HepG2 (cell line): ENCODE measurements at regions not wholly inside any gene's neighbourhood (a gene's known extent, or its start where the extent isn't known, plus 50 kb on each side); places are given as distances from the start of the nearest gene placed in this dataset.
A peak's percentile ranks its signal among the peaks of the same experiment; 100 is the strongest.

Experiments
- ATAC-seq: fragments of 200-7000 bp; cut with Tn5 transposase; 3 replicates; pipeline ENCODE4 v1.9.1; 2020; ENCODE audit warnings: mild to moderate bottlenecking, moderate library complexity
- BruUV-seq: library from RNA; stranded (reverse); fragments of 400-500 nt; replicated peaks from 2 replicates; lab custom pipeline; 2021; lab: Mats Ljungman, UMichigan
- CTCF ChIA-PET: fragments of 300-600 bp; formaldehyde crosslinking; extraction: SDS; loops from one replicate; lab custom pipeline; 2021; ENCODE audit warnings: low total read pairs, inconsistent platforms, low intra/inter-chr PET ratio; lab: Yijun Ruan, JAX
- POLR2A ChIA-PET: fragments of 350-600 bp; sonication (Branson Sonifier 250); formaldehyde crosslinking; loops from one replicate; lab custom pipeline; 2020; ENCODE audit warnings: antibody characterized with exemption, inconsistent platforms; lab: Yijun Ruan, JAX
- DNase-seq: peaks from one replicate; pipeline ENCODE4 v3.0.0-alpha.2; 2015; ENCODE audit warnings: low spot score
- FAIRE-seq: peaks from 3 replicates; lab custom pipeline; 2011; peaks lifted over from hg19 to GRCh38; lab: Jason Lieb, UNC
- H2AFZ ChIP-seq: one replicate; pipeline ENCODE4 v1.6.1; 2011; ENCODE audit warnings: low read length, inconsistent platforms
- H3K27ac ChIP-seq: fragments of 300-600 bp; 3 replicates; pipeline ENCODE4 v1.8.0; 2011; ENCODE audit warnings: mixed run types, mild to moderate bottlenecking, mixed read lengths, low read length, inconsistent platforms; ENCODE audit not compliant: insufficient read depth; ENCODE audit errors: extremely low read length
- H3K27me3 ChIP-seq, 2 experiments: fragments of 200-600 bp in 1 of 2; 2 replicates in 1 of 2; 3 replicates in 1 of 2; pipeline versions ENCODE4 v1.6.0 to v1.8.0; 2011; ENCODE audit warnings: low read length in 2 of 2, mild to moderate bottlenecking in 2 of 2, moderate library complexity in 2 of 2, inconsistent platforms in 1 of 2; ENCODE audit not compliant: insufficient read depth in 2 of 2, control insufficient read depth in 1 of 2
- H3K36me3 ChIP-seq, 2 experiments: fragments of 200-600 bp in 1 of 2; replicated peaks in 1 of 2; 2 replicates in 1 of 2; 3 replicates in 1 of 2; pipeline versions ENCODE4 v1.5.1 to v1.8.0; 2011; ENCODE audit warnings: low read length in 2 of 2, inconsistent platforms in 1 of 2; ENCODE audit not compliant: insufficient read depth in 2 of 2, control insufficient read depth in 1 of 2
- H3K4me1 ChIP-seq: 2 replicates; pipeline ENCODE4 v1.5.1; 2012; ENCODE audit warnings: low read length, inconsistent platforms; ENCODE audit not compliant: insufficient read depth
- H3K4me2 ChIP-seq: 2 replicates; pipeline ENCODE4 v1.6.0; 2011; ENCODE audit warnings: low read depth, low read length, inconsistent platforms
- H3K4me3 ChIP-seq, 3 experiments: fragments of 200-600 bp in 1 of 3; sonication (generic), shearing (Covaris generic) in 1 of 3; replicated peaks in 1 of 3; 2 replicates each; pipeline ENCODE4 v1.5.1; 2011 to 2016; ENCODE audit warnings: low read length in 3 of 3, inconsistent platforms in 2 of 3, low read depth in 2 of 3, mild to moderate bottlenecking in 2 of 3, control low read depth in 1 of 3, mixed read lengths in 1 of 3; ENCODE audit not compliant: insufficient read depth in 1 of 3
- H3K79me2 ChIP-seq: one replicate; pipeline ENCODE4 v1.6.1; 2011; ENCODE audit warnings: low read length, inconsistent platforms; ENCODE audit not compliant: insufficient read depth
- H3K9ac ChIP-seq: 2 replicates; pipeline ENCODE4 v1.6.0; 2011; ENCODE audit warnings: mild to moderate bottlenecking, low read depth, low read length, inconsistent platforms; ENCODE audit not compliant: insufficient read depth
- H3K9me3 ChIP-seq: 2 replicates; pipeline ENCODE4 v1.5.1; 2012; ENCODE audit warnings: mild to moderate bottlenecking, low read length
- H4K20me1 ChIP-seq: 2 replicates; pipeline ENCODE4 v1.6.0; 2011; ENCODE audit warnings: inconsistent platforms, mild to moderate bottlenecking, low read length, moderate library complexity; ENCODE audit not compliant: insufficient read depth
- BRCA1 ChIP-seq: sonication (generic); formaldehyde crosslinking; IDR thresholded peaks from 2 replicates; pipeline ENCODE4 v1.4.0; 2020; ENCODE audit warnings: missing genetic modification reagents
- HNF4A ChIP-seq: sonication (generic); formaldehyde crosslinking; IDR thresholded peaks from 2 replicates; pipeline ENCODE4 v1.4.0; 2020; ENCODE audit warnings: missing genetic modification reagents
- MAFF ChIP-seq: IDR thresholded peaks from 2 replicates; pipeline ENCODE4 v1.6.1; 2011; ENCODE audit warnings: low read depth, low read length, improper control_type of control experiment
- YY1 ChIP-seq: IDR thresholded peaks from 2 replicates; pipeline ENCODE4 v1.6.1; 2011; ENCODE audit warnings: low read length, low read depth, moderate library complexity, mild to moderate bottlenecking; ENCODE audit not compliant: insufficient read depth, insufficient replicate concordance
- ZNF687 ChIP-seq: sonication (generic); formaldehyde crosslinking; IDR thresholded peaks from 2 replicates; pipeline ENCODE4 v1.5.1; 2020; ENCODE audit warnings: mild to moderate bottlenecking, missing genetic modification reagents, moderate library complexity
- WGBS: methylation state at CpG from one replicate; pipeline ENCODE4 v1.1.6; 2017; ENCODE audit warnings: low lambda C conversion rate; 5-methylcytosine and 5-hydroxymethylcytosine counted together
- in situ Hi-C: cut with HindIII; loops from 2 replicates; pipeline ENCODE4 v1.10.0; 2017; ENCODE audit warnings: low pct_unique_long_range_greater_than_20kb; ENCODE audit not compliant: extremely low pct_ligation_motif_present
- intact Hi-C: fragments of 100-400 bp; cut with micrococcal nuclease; formaldehyde crosslinking; loops from one replicate; pipeline ENCODE4 v1.10.0; 2022; ENCODE audit not compliant: unreplicated experiment

GRCh38 chr15:66907826-66908743, 157.3 kb upstream of the SMAD3 start:
- peak overlapping the region in 1 of 3 experiments; percentile 53; a peak in 2 of 6 replicates for H3K4me3 ChIP-seq
- H4K20me1 ChIP-seq = no peaks in the 10 kb centered on the region
- H3K27ac ChIP-seq = no peak overlapping the region
- H2AFZ ChIP-seq = peak overlapping the region; percentile 58
- H3K4me1 ChIP-seq = peaks cover 16% of the 10 kb centered on the region
- peak; percentile 56 for DNase-seq
- POLR2A ChIA-PET = no interaction called here
- H3K9me3 ChIP-seq = peaks cover 4% of the 10 kb centered on the region; the same call in 1 of the 2 replicates
- in situ Hi-C loops (no loop called here), intact Hi-C loops (no loop called here)
- no peak overlapping the region for H3K9ac ChIP-seq
- peak overlapping the region; percentile 77 for H3K4me2 ChIP-seq
- FAIRE-seq = peak; percentile 71
- CTCF ChIA-PET = no interaction called here
- no peaks in the 10 kb centered on the region for H3K36me3 ChIP-seq
- no TSS peak for BruUV-seq
- peak; percentile 93 for ATAC-seq
- peaks cover 3 to 22% of the 10 kb centered on the region in 2 experiments; a peak in 3 of 5 replicates for H3K27me3 ChIP-seq
- no peaks in the 10 kb centered on the region for H3K79me2 ChIP-seq
- WGBS = 1% methylated on average over 8 of the region's 9 CpGs
- TF ChIP-seq ZNF687 (CRISPR knock-in tag) (0 out of 2 replicates have a peak, but pooled peaks have one; percentile 12), YY1 (peak; percentile 41), MAFF (no peak), BRCA1 (CRISPR knock-in tag) (no peak), HNF4A (CRISPR knock-in tag) (peak; percentile 38; the same call in 1 of the 2 replicates)
